Glutamatergic neuron (in vitro differentiated cells): ENCODE measurements at regions not wholly inside any gene's neighbourhood (a gene's known extent, or its start where the extent isn't known, plus 50 kb on each side); places are given as distances from the start of the nearest gene placed in this dataset.

ENCODE experiments used
- DNase-seq: peaks from one replicate; pipeline ENCODE4 v3.0.0; 2022
- H3K27ac Mint-ChIP-seq: one replicate; pipeline ENCODE4 v1.8.0; 2020; ENCODE audit warnings: mild to moderate bottlenecking, mixed read lengths, inconsistent platforms; ENCODE audit not compliant: unreplicated experiment
- H3K27me3 Mint-ChIP-seq: one replicate; pipeline ENCODE4 v1.8.0; 2020; ENCODE audit warnings: mild to moderate bottlenecking, moderate library complexity, mixed read lengths, inconsistent platforms; ENCODE audit not compliant: unreplicated experiment
- H3K36me3 Mint-ChIP-seq: one replicate; pipeline ENCODE4 v1.8.0; 2020; ENCODE audit warnings: mild to moderate bottlenecking, mixed read lengths, inconsistent platforms; ENCODE audit not compliant: unreplicated experiment
- H3K4me1 Mint-ChIP-seq: one replicate; pipeline ENCODE4 v1.8.0; 2020; ENCODE audit warnings: mild to moderate bottlenecking, low read depth, mixed read lengths, inconsistent platforms; ENCODE audit not compliant: unreplicated experiment
- H3K4me3 Mint-ChIP-seq: one replicate; pipeline ENCODE4 v1.8.0; 2020; ENCODE audit warnings: mild to moderate bottlenecking, mixed read lengths, inconsistent platforms; ENCODE audit not compliant: unreplicated experiment
- H3K9me3 Mint-ChIP-seq: one replicate; pipeline ENCODE4 v1.8.0; 2020; ENCODE audit warnings: mild to moderate bottlenecking, moderate library complexity, mixed read lengths, inconsistent platforms; ENCODE audit not compliant: unreplicated experiment
- CTCF ChIP-seq: fragments of 200-600 bp; sonication (generic); IDR thresholded peaks from one replicate; pipeline ENCODE4 v1.5.0; 2021; ENCODE audit not compliant: partially characterized antibody, unreplicated experiment

- H3K27me3 Mint-ChIP-seq, result no peaks in the 10 kb centered on the region
- H3K4me1 Mint-ChIP-seq, result peaks cover 6% of the 10 kb centered on the region
- no peak for TF ChIP-seq CTCF
- no peak for DNase-seq
- H3K36me3 Mint-ChIP-seq, result no peaks in the 10 kb centered on the region
- no peak overlapping the region for H3K27ac Mint-ChIP-seq
- H3K9me3 Mint-ChIP-seq, result peaks cover 3% of the 10 kb centered on the region
- no peak overlapping the region for H3K4me3 Mint-ChIP-seq
These were observed 307.0 kb upstream of the THBS1 start for GRCh38 chr15:39273717-39274411.

GRCh38 chr15:39275066-39275465 lies 305.8 kb upstream of the THBS1 start:
- Mint-ChIP-seq H3K9me3 (peaks cover 3% of the 10 kb centered on the region), H3K4me3 (no peak overlapping the region), H3K27me3 (peaks cover 2% of the 10 kb centered on the region), H3K27ac (no peak overlapping the region), H3K36me3 (no peaks in the 10 kb centered on the region), H3K4me1 (peaks cover 6% of the 10 kb centered on the region)
- TF ChIP-seq CTCF, result no peak
- DNase-seq, result peak; percentile 19

- no peak for DNase-seq
- H3K4me1 Mint-ChIP-seq, result peaks cover 6% of the 10 kb centered on the region
- peaks cover 2% of the 10 kb centered on the region for H3K27me3 Mint-ChIP-seq
- H3K36me3 Mint-ChIP-seq, result no peaks in the 10 kb centered on the region
- H3K4me3 Mint-ChIP-seq, result no peak overlapping the region
- no peak for TF ChIP-seq CTCF
- no peak overlapping the region for H3K27ac Mint-ChIP-seq
- H3K9me3 Mint-ChIP-seq, result peaks cover 5% of the 10 kb centered on the region
These were observed 301.6 kb upstream of the THBS1 start for GRCh38 chr15:39279311-39279710.

- Mint-ChIP-seq H3K27me3 (peaks cover 2% of the 10 kb centered on the region), H3K4me3 (no peak overlapping the region), H3K4me1 (peaks cover 5% of the 10 kb centered on the region), H3K9me3 (peaks cover 2% of the 10 kb centered on the region), H3K36me3 (no peaks in the 10 kb centered on the region), H3K27ac (no peak overlapping the region)
- no peak for DNase-seq
- no peak for TF ChIP-seq CTCF
These were observed 299.8 kb upstream of the THBS1 start for GRCh38 chr15:39281094-39281493.

GRCh38 chr15:39282663-39283208 lies 298.1 kb upstream of the THBS1 start:
- no peaks in the 10 kb centered on the region for H3K36me3 Mint-ChIP-seq
- DNase-seq, result no peak
- TF ChIP-seq CTCF, result no peak

More at GRCh38 chr15:39282663-39283208, 298.1 kb upstream of the THBS1 start:
- Mint-ChIP-seq H3K9me3 (peaks cover 2% of the 10 kb centered on the region), H3K27me3 (peaks cover 2% of the 10 kb centered on the region), H3K4me1 (peaks cover 2% of the 10 kb centered on the region), H3K27ac (no peak overlapping the region), H3K4me3 (no peak overlapping the region)
